ENCODE measurements at regions not wholly inside any gene's neighbourhood (a gene's known extent, or its start where the extent isn't known, plus 50 kb on each side); places are given as distances from the start of the nearest gene placed in this dataset.

DNA sequence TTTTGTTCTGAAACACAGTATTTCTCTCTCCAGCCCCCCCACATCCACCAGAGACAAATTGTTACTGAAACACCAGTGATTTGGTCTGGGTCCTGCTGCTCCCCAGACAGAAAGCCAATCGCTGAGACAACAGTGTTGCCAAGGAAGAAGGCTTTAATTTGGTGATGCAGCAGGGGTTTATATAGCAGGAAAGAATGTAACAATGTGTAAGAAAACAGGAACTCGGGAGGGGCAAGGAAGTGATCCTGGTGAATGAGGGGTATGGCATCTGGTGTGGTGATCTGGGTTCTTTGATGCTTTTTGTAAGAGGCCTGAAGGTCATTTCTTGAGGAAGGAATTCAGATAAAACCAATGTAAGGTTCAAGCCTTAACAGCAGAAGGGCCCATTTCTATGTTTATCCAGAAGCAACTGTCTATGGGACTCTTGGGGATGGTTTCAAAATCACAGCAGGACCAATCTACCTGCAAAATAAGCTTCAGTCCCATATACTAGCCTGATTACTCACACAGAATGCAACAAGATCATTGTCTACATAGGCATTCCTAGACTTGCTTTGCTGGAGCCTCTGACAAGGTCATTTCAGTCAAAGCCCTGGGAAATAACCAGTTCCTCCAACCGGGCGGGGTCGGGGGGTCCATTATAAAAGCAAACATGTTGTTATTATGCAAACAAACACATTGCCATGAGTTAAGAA lies 445.2 kb upstream of the ZFP42 start:
- H3K4me3 ChIP-seq (replicated peaks; ENCODE audit: low read depth, low read length) = no peak overlapping the region
- DNase-seq (ENCODE audit: extremely low read depth, low read depth) = no peak
- TF ChIP-seq, protein P1, sequence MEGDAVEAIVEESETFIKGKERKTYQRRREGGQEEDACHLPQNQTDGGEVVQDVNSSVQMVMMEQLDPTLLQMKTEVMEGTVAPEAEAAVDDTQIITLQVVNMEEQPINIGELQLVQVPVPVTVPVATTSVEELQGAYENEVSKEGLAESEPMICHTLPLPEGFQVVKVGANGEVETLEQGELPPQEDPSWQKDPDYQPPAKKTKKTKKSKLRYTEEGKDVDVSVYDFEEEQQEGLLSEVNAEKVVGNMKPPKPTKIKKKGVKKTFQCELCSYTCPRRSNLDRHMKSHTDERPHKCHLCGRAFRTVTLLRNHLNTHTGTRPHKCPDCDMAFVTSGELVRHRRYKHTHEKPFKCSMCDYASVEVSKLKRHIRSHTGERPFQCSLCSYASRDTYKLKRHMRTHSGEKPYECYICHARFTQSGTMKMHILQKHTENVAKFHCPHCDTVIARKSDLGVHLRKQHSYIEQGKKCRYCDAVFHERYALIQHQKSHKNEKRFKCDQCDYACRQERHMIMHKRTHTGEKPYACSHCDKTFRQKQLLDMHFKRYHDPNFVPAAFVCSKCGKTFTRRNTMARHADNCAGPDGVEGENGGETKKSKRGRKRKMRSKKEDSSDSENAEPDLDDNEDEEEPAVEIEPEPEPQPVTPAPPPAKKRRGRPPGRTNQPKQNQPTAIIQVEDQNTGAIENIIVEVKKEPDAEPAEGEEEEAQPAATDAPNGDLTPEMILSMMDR (IDR thresholded peaks at IDR 0.05; ENCODE audit: low read depth, low read length, missing control alignments) = no peak

DNA sequence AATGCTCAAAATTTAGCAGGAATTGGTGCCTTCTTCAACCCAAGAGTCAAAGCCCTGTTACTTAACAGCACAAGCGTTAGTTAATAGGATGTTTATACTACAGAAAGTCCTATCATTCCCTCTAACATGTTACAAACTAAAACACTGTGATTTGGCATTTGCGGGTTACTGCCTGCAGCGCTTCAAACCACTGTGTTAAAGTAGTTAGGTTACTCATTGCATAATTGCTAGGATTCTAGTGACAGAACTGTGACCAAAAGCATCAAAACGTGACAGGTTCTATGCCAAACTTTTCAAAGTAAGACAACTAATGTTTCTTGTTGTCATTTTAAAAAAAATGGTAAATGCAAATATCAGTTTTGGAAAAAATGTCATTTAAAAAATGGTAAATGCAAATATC lies 442.8 kb upstream of the ZFP42 start:
- H3K4me3 ChIP-seq (replicated peaks; ENCODE audit: low read depth, low read length) = no peak overlapping the region
- TF ChIP-seq, protein P1 (IDR thresholded peaks at IDR 0.05; ENCODE audit: low read depth, low read length, missing control alignments) = no peak
- DNase-seq (ENCODE audit: extremely low read depth, low read depth) = no peak

DNA sequence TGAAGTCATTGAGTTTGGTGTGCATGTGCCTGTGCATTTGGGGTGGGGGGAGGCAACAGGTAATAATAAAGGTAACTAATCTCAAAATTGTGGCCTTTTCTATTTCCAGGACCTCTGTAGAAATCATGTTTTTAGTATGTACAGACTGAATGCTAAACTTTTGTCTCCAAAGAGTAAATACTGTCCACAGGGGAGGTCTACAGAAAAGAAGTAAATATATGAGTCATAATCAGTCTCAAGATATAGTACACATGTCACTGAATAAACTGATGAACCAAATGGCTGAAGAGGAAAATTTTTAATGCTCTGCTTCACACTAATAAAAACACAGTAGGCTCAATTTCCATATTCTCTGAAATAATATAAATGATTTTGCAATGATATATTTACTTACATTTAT lies 440.4 kb upstream of the ZFP42 start:
- no peak overlapping the region for H3K4me3 ChIP-seq (replicated peaks; ENCODE audit: low read depth, low read length)
- no peak for DNase-seq (ENCODE audit: extremely low read depth, low read depth)
- TF ChIP-seq, protein P1 (IDR thresholded peaks at IDR 0.05; ENCODE audit: low read depth, low read length, missing control alignments) = no peak

DNA sequence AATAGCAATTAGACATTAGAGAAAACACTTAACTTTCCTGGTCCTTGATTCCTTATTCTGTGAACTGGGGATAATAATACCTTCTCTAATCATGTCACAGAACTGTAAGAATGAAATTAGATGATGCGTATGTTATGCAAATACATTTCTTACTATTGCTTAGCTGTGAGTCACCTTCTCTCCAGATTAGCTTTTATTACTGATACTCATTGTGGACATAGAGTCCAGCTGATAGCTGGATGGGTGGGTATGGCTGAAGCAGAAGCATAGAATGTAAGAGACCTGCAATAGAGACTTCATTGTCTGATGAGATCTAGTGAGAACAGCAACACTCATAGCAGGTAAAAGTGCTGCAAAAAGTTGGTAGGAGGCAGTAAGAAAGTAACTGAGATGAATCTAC lies 437.2 kb upstream of the ZFP42 start:
- no peak overlapping the region for H3K4me3 ChIP-seq (replicated peaks; ENCODE audit: low read depth, low read length)
- no peak for DNase-seq (ENCODE audit: extremely low read depth, low read depth)
- TF ChIP-seq, protein P1 (IDR thresholded peaks at IDR 0.05; ENCODE audit: low read depth, low read length, missing control alignments) = no peak

DNA sequence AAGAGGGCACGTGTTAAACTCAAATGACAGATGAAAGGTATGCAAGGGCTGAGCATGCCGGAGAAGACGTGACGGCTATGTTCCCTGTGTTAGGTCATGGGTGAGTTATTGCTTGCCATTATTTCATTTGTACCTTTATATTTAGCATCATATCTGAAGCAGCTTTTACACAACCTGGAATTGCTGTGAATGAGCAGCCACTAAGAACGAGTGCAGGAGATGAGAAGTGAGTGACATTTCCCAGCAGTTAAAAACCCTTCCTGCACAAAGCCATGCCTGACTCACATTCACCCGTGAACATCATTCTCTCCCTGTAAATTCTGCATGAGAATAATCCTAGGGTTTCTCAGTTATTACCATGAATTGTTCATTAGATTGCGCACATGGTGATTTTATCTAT lies 433.2 kb upstream of the ZFP42 start:
- TF ChIP-seq, protein P1 (IDR thresholded peaks at IDR 0.05; ENCODE audit: low read depth, low read length, missing control alignments) = no peak
- H3K4me3 ChIP-seq (replicated peaks; ENCODE audit: low read depth, low read length) = no peak overlapping the region
- DNase-seq (ENCODE audit: extremely low read depth, low read depth) = no peak

DNA sequence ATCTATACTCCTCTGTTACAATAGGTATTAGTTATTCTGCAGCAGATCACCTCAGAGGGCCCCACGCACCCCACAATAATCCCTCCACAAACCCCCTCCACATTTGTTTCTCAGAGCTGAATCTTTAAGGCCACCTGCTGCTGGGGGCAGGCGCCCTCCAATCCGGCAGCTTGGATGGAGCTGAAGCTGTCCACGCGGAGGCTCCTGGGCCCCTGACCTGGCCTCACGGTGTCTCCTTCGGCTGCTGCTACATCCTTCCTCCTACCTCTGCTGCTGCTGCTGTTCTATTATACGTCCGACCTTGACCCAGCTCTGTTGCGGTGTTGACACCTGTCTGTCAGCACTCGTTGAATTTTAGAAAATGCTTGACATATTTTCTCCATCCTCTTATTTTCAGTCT lies 430.2 kb upstream of the ZFP42 start:
- TF ChIP-seq, protein P1 (IDR thresholded peaks at IDR 0.05; ENCODE audit: low read depth, low read length, missing control alignments) = no peak
- DNase-seq (ENCODE audit: extremely low read depth, low read depth) = no peak

DNA sequence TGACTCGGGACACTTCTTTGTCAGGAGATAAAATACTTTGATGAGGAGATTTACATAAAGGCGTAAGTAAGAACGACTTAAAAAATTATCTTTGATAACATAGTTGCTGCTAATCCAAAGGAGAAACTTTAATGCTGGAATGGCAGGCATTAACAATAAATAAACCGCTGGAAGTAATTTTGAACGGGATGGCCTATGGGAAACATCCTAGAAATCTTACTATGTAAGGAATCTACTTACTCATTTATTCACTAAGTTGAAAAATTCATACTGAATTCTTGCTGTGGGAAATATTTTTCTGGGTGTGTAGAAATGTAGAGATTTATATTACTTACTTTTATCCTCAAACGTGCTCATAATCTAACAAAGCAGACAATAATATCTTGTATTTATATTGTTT lies 425.7 kb upstream of the ZFP42 start:
- TF ChIP-seq, protein P1 (IDR thresholded peaks at IDR 0.05; ENCODE audit: low read depth, low read length, missing control alignments) = no peak
- H3K4me3 ChIP-seq (replicated peaks; ENCODE audit: low read depth, low read length) = no peak overlapping the region
- no peak for DNase-seq (ENCODE audit: extremely low read depth, low read depth)

More for the DNA sequence above, 430.2 kb upstream of the ZFP42 start:
- H3K4me3 ChIP-seq (replicated peaks; ENCODE audit: low read depth, low read length) = no peak overlapping the region
